HEK293 (cell line): ENCODE measurements at regions not wholly inside any gene's neighbourhood (a gene's known extent, or its start where the extent isn't known, plus 50 kb on each side); places are given as distances from the start of the nearest gene placed in this dataset.

Experiments
- CTCF ChIA-PET: fragments of 350-600 bp; formaldehyde crosslinking; extraction: SDS; loops from one replicate; lab custom pipeline; 2021; ENCODE audit warnings: antibody characterized with exemption; lab: Yijun Ruan, JAX
- POLR2A ChIA-PET: fragments of 300-600 bp; formaldehyde crosslinking; extraction: SDS; loops from one replicate; lab custom pipeline; 2020; ENCODE audit warnings: antibody characterized with exemption, inconsistent platforms; lab: Yijun Ruan, JAX
- H3K27ac ChIP-seq: fragments of 200-500 bp; sonication (Bioruptor generic); 2 replicates; pipeline ENCODE4 v1.5.1; 2014; ENCODE audit warnings: low read depth, low read length, control low read depth, inconsistent platforms; ENCODE audit errors: extremely low read depth
- H3K36me3 ChIP-seq, 2 experiments: fragments of 200-500 bp in 1 of 2; sonication (Bioruptor generic) in 1 of 2; 1 replicate in 1 of 2; 2 replicates in 1 of 2; pipeline ENCODE4 v1.5.1; 2014 to 2017; ENCODE audit warnings: inconsistent platforms in 2 of 2, low read length in 2 of 2; ENCODE audit not compliant: control insufficient read depth in 2 of 2, insufficient read depth in 1 of 2
- H3K4me1 ChIP-seq: fragments of 200-500 bp; sonication (Bioruptor generic); 2 replicates; pipeline ENCODE4 v1.5.1; 2014; ENCODE audit warnings: mild to moderate bottlenecking, low read length, inconsistent platforms; ENCODE audit not compliant: control insufficient read depth, insufficient read depth
- H3K4me3 ChIP-seq: 2 replicates; pipeline ENCODE4 v1.5.1; 2011; ENCODE audit warnings: low read depth, mild to moderate bottlenecking, control low read depth, low read length, moderate library complexity
- H3K9me3 ChIP-seq: fragments of 200-500 bp; sonication (Bioruptor generic); 2 replicates; pipeline ENCODE4 v1.5.1; 2014; ENCODE audit warnings: low read depth, low read length, inconsistent platforms; ENCODE audit not compliant: control insufficient read depth, insufficient read depth
- BCL11B ChIP-seq: fragments of 450-650 bp; formaldehyde crosslinking; IDR thresholded peaks from 2 replicates; pipeline ENCODE4 v1.5.1; 2016; ENCODE audit warnings: low read depth, missing biosample characterization, missing genetic modification characterization
- GLI2 ChIP-seq: fragments of 450-650 bp; formaldehyde crosslinking; IDR thresholded peaks from 2 replicates; pipeline ENCODE4; 2017; ENCODE audit warnings: missing biosample characterization, missing genetic modification characterization, low read depth, borderline replicate concordance
- SCRT1 ChIP-seq: fragments of 450-650 bp; formaldehyde crosslinking; IDR thresholded peaks from 2 replicates; pipeline ENCODE4 v1.5.1; 2016; ENCODE audit warnings: missing biosample characterization, missing genetic modification characterization, borderline replicate concordance
- SP7 ChIP-seq: fragments of 450-650 bp; formaldehyde crosslinking; IDR thresholded peaks from 2 replicates; pipeline ENCODE4 v1.5.1; 2016; ENCODE audit warnings: missing biosample characterization, missing genetic modification characterization
- WT1 ChIP-seq: fragments of 450-650 bp; formaldehyde crosslinking; IDR thresholded peaks from 2 replicates; pipeline ENCODE4 v1.5.1; 2016; ENCODE audit warnings: missing biosample characterization, missing genetic modification characterization
- YY2 ChIP-seq: fragments of 450-650 bp; formaldehyde crosslinking; IDR thresholded peaks from 2 replicates; pipeline ENCODE4 v1.5.1; 2016; ENCODE audit warnings: missing biosample characterization, missing genetic modification characterization
- ZEB2 ChIP-seq: fragments of 450-650 bp; formaldehyde crosslinking; IDR thresholded peaks from 2 replicates; pipeline ENCODE4 v1.5.1; 2016; ENCODE audit warnings: missing biosample characterization, missing genetic modification characterization
- ZFHX2 ChIP-seq: fragments of 450-650 bp; formaldehyde crosslinking; conservative IDR thresholded peaks from 2 replicates; pipeline ENCODE4 v1.5.1; 2016; ENCODE audit warnings: missing biosample characterization, missing genetic modification characterization
- ZFP3 ChIP-seq: fragments of 450-650 bp; formaldehyde crosslinking; IDR thresholded peaks from 2 replicates; pipeline ENCODE4 v1.5.1; 2016; ENCODE audit warnings: low read depth, missing biosample characterization, missing genetic modification characterization
- ZNF121 ChIP-seq: fragments of 450-650 bp; formaldehyde crosslinking; IDR thresholded peaks from 2 replicates; pipeline ENCODE4 v1.5.1; 2016; ENCODE audit warnings: missing biosample characterization, missing genetic modification characterization
- ZNF146 ChIP-seq: fragments of 450-650 bp; formaldehyde crosslinking; IDR thresholded peaks from 2 replicates; pipeline ENCODE4 v1.5.1; 2016; ENCODE audit warnings: missing biosample characterization, missing genetic modification characterization
- ZNF155 ChIP-seq: fragments of 450-650 bp; formaldehyde crosslinking; IDR thresholded peaks from 2 replicates; pipeline ENCODE4 v1.5.1; 2016; ENCODE audit warnings: missing biosample characterization, missing genetic modification characterization
- ZNF16 ChIP-seq: fragments of 450-650 bp; formaldehyde crosslinking; IDR thresholded peaks from 2 replicates; pipeline ENCODE4 v1.5.1; 2016; ENCODE audit warnings: low read depth, missing biosample characterization, missing genetic modification characterization
- ZNF174 ChIP-seq: fragments of 450-650 bp; formaldehyde crosslinking; IDR thresholded peaks from 2 replicates; pipeline ENCODE4 v1.5.0; 2017; ENCODE audit warnings: missing biosample characterization, mild to moderate bottlenecking, missing genetic modification characterization
- ZNF175 ChIP-seq: fragments of 450-650 bp; formaldehyde crosslinking; IDR thresholded peaks from 2 replicates; pipeline ENCODE4 v1.5.1; 2016; ENCODE audit warnings: missing biosample characterization, missing genetic modification characterization
- ZNF184 ChIP-seq: fragments of 450-650 bp; IDR thresholded peaks from 2 replicates; pipeline ENCODE4 v1.5.1; 2018; ENCODE audit warnings: missing biosample characterization, mild to moderate bottlenecking, missing genetic modification characterization
- ZNF2 ChIP-seq: fragments of 450-650 bp; formaldehyde crosslinking; IDR thresholded peaks from 2 replicates; pipeline ENCODE4 v1.5.1; 2016; ENCODE audit warnings: missing biosample characterization, missing genetic modification characterization
- ZNF211 ChIP-seq: fragments of 450-650 bp; formaldehyde crosslinking; IDR thresholded peaks from 2 replicates; pipeline ENCODE4 v1.5.1; 2016; ENCODE audit warnings: low read depth, missing biosample characterization, missing genetic modification characterization
- ZNF23 ChIP-seq: fragments of 450-650 bp; formaldehyde crosslinking; IDR thresholded peaks from 2 replicates; pipeline ENCODE4 v1.5.1; 2016; ENCODE audit warnings: missing biosample characterization, missing genetic modification characterization, borderline replicate concordance
- ZNF292 ChIP-seq: fragments of 450-650 bp; formaldehyde crosslinking; IDR thresholded peaks from 2 replicates; pipeline ENCODE4 v1.5.1; 2016; ENCODE audit warnings: low read depth, missing biosample characterization, missing genetic modification characterization, borderline replicate concordance
- ZNF324 ChIP-seq: fragments of 450-650 bp; formaldehyde crosslinking; IDR thresholded peaks from 2 replicates; pipeline ENCODE4 v1.5.1; 2016; ENCODE audit warnings: missing biosample characterization, missing genetic modification characterization
- ZNF341 ChIP-seq: fragments of 450-650 bp; formaldehyde crosslinking; IDR thresholded peaks from 2 replicates; pipeline ENCODE4; 2016; ENCODE audit warnings: low read depth, missing biosample characterization, missing genetic modification characterization
- ZNF350 ChIP-seq: fragments of 450-650 bp; formaldehyde crosslinking; IDR thresholded peaks from 2 replicates; pipeline ENCODE4 v1.5.0; 2017; ENCODE audit warnings: missing biosample characterization, mild to moderate bottlenecking, missing genetic modification characterization
- ZNF416 ChIP-seq: fragments of 450-650 bp; formaldehyde crosslinking; IDR thresholded peaks from 2 replicates; pipeline ENCODE4 v1.5.1; 2016; ENCODE audit warnings: missing biosample characterization, missing genetic modification characterization
- ZNF473 ChIP-seq: fragments of 450-650 bp; formaldehyde crosslinking; IDR thresholded peaks from 2 replicates; pipeline ENCODE4 v1.5.1; 2017; ENCODE audit warnings: missing biosample characterization, missing genetic modification characterization
- ZNF48 ChIP-seq: fragments of 450-650 bp; formaldehyde crosslinking; IDR thresholded peaks from 2 replicates; pipeline ENCODE4 v1.5.1; 2016; ENCODE audit warnings: missing biosample characterization, missing genetic modification characterization
- ZNF501 ChIP-seq: fragments of 450-650 bp; formaldehyde crosslinking; IDR thresholded peaks from 2 replicates; pipeline ENCODE4 v1.5.1; 2016; ENCODE audit warnings: missing biosample characterization, missing genetic modification characterization
- ZNF510 ChIP-seq: fragments of 450-650 bp; formaldehyde crosslinking; IDR thresholded peaks from 2 replicates; pipeline ENCODE4 v1.5.1; 2018; ENCODE audit warnings: mild to moderate bottlenecking, missing genetic modification characterization, missing biosample characterization; ENCODE audit not compliant: insufficient replicate concordance
- ZNF549 ChIP-seq: fragments of 450-650 bp; IDR thresholded peaks from 2 replicates; pipeline ENCODE4 v1.5.1; 2018; ENCODE audit warnings: missing biosample characterization, missing genetic modification characterization, mild to moderate bottlenecking, inconsistent platforms, moderate library complexity
- ZNF629 ChIP-seq: fragments of 450-650 bp; formaldehyde crosslinking; IDR thresholded peaks from 2 replicates; pipeline ENCODE4 v1.5.1; 2017; ENCODE audit warnings: missing biosample characterization, missing genetic modification characterization
- ZNF658 ChIP-seq: fragments of 450-650 bp; formaldehyde crosslinking; IDR thresholded peaks from 2 replicates; pipeline ENCODE4; 2016; ENCODE audit warnings: missing biosample characterization, missing genetic modification characterization
- ZNF707 ChIP-seq: fragments of 450-650 bp; formaldehyde crosslinking; IDR thresholded peaks from 2 replicates; pipeline ENCODE4 v1.5.1; 2016; ENCODE audit warnings: missing biosample characterization, missing genetic modification characterization
- ZNF768 ChIP-seq: fragments of 450-650 bp; formaldehyde crosslinking; IDR thresholded peaks from 2 replicates; pipeline ENCODE4 v1.5.1; 2018; ENCODE audit warnings: missing biosample characterization, mild to moderate bottlenecking, missing genetic modification characterization
- TF ChIP-seq, protein P1 (sequence below): fragments of 450-650 bp; formaldehyde crosslinking; IDR thresholded peaks from 2 replicates; pipeline ENCODE4 v1.5.1; 2016; ENCODE audit warnings: missing biosample characterization, missing genetic modification characterization
- TF ChIP-seq, protein P2 (sequence below): fragments of 450-650 bp; formaldehyde crosslinking; IDR thresholded peaks from 2 replicates; pipeline ENCODE4 v1.5.1; 2017; ENCODE audit warnings: missing biosample characterization, missing genetic modification characterization
- TF ChIP-seq, protein P3 (sequence below): fragments of 450-650 bp; formaldehyde crosslinking; IDR thresholded peaks from 2 replicates; pipeline ENCODE4 v1.5.1; 2016; ENCODE audit warnings: missing biosample characterization, missing genetic modification characterization, borderline replicate concordance

DNA sequence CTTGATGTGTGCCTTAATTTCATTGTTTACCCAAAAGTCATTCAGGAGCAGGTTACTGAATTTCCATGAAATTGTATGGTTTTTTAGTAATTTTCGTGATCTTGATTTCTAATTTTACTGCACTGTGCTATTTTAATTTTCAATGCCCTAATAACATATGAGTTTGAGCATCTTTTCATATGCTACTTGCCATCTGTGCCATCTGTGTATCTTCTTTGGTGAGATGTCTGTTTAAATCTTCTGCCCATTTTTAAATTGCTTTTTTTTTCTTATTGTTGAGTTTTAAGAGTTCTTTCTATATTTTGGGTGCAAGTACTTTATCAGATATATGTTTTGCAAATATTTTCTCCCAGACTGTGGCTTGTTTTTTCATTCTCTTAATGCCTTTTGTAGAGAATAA, 165.9 kb downstream of the ST6GAL2 start:
- POLR2A ChIA-PET: no interaction called here
- TF ChIP-seq ZNF549 (tag by site-specific recombination): no peak
- no peak for TF ChIP-seq ZNF23 (tag by site-specific recombination)
- no peak for TF ChIP-seq ZNF416
- no peak for TF ChIP-seq WT1 (tag by site-specific recombination)
- CTCF ChIA-PET: no interaction called here

DNA sequence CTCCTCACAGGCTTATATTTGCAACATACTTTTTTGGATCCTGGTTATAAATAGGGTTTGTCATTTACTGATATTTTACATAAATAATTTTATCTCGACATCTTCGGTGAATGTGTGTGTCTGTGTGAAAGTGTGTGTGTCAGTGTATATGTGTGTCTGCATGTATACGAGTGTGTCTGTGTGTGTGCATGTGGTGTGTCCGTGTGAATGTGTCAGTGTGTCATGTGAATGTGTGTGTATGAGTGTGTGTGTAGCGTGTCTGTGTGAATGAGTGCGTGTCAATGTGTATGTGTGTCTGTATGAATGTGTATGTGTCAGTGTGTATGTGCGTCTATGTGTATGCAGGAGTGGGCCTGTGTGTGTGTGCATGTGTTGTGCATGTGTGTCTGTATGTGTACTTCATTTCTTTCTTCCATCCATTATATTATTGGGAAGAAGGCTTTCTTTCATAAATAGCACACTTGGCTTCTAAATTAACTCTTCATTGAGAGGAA, 161.6 kb downstream of the ST6GAL2 start:
- H3K9me3 ChIP-seq: no peaks in the 10 kb centered on the region

More for the DNA sequence above, 165.9 kb downstream of the ST6GAL2 start:
- no peak overlapping the region for H3K27ac ChIP-seq
- no peaks in the 10 kb centered on the region for H3K36me3 ChIP-seq
- no peaks in the 10 kb centered on the region for H3K4me1 ChIP-seq
- no peak overlapping the region for H3K4me3 ChIP-seq
- no peaks in the 10 kb centered on the region for H3K9me3 ChIP-seq

DNA sequence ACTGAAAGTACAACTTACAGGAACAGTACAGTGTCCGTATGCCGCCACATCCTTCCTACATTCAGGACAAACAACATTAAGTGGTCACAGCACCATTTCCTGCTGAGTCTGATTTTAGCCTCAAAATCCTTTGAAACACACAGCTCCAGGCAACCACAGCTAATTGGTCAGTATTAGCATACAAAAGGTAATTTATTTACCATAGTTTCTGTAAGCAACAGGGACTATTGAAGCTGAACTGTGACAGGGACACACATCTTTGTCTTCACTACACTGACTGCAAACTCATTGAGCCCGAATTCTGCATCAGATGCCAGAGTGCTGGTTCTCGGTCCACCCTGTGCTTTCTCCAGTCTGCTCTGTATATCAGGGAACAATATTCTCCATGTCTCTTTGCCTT, 151.8 kb downstream of the ST6GAL2 start:
- ChIA-PET POLR2A (no interaction called here), CTCF (no interaction called here)
- H3K9me3 ChIP-seq: no peaks in the 10 kb centered on the region
- no peaks in the 10 kb centered on the region for H3K36me3 ChIP-seq
- H3K27ac ChIP-seq: no peak overlapping the region
- no peaks in the 10 kb centered on the region for H3K4me1 ChIP-seq
- no peak overlapping the region for H3K4me3 ChIP-seq
- TF ChIP-seq, protein P1, sequence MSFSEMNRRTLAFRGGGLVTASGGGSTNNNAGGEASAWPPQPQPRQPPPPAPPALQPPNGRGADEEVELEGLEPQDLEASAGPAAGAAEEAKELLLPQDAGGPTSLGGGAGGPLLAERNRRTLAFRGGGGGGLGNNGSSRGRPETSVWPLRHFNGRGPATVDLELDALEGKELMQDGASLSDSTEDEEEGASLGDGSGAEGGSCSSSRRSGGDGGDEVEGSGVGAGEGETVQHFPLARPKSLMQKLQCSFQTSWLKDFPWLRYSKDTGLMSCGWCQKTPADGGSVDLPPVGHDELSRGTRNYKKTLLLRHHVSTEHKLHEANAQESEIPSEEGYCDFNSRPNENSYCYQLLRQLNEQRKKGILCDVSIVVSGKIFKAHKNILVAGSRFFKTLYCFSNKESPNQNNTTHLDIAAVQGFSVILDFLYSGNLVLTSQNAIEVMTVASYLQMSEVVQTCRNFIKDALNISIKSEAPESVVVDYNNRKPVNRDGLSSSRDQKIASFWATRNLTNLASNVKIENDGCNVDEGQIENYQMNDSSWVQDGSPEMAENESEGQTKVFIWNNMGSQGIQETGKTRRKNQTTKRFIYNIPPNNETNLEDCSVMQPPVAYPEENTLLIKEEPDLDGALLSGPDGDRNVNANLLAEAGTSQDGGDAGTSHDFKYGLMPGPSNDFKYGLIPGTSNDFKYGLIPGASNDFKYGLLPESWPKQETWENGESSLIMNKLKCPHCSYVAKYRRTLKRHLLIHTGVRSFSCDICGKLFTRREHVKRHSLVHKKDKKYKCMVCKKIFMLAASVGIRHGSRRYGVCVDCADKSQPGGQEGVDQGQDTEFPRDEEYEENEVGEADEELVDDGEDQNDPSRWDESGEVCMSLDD: no peak
- TF ChIP-seq ZNF768: no peak
- no peak for TF ChIP-seq ZNF341 (tag by site-specific recombination)
- no peak for TF ChIP-seq ZNF121 (tag by site-specific recombination)
- no peak for TF ChIP-seq ZFHX2 (tag by site-specific recombination)
- no peak for TF ChIP-seq ZNF707 (tag by site-specific recombination)
- no peak for TF ChIP-seq SCRT1 (tag by site-specific recombination)
- no peak for TF ChIP-seq ZNF184 (tag by site-specific recombination)
- TF ChIP-seq ZNF48 (tag by site-specific recombination): no peak
- no peak for TF ChIP-seq ZNF629
- TF ChIP-seq SP7 (tag by site-specific recombination): no peak
- TF ChIP-seq ZNF146 (tag by site-specific recombination): no peak
- TF ChIP-seq, protein P2, sequence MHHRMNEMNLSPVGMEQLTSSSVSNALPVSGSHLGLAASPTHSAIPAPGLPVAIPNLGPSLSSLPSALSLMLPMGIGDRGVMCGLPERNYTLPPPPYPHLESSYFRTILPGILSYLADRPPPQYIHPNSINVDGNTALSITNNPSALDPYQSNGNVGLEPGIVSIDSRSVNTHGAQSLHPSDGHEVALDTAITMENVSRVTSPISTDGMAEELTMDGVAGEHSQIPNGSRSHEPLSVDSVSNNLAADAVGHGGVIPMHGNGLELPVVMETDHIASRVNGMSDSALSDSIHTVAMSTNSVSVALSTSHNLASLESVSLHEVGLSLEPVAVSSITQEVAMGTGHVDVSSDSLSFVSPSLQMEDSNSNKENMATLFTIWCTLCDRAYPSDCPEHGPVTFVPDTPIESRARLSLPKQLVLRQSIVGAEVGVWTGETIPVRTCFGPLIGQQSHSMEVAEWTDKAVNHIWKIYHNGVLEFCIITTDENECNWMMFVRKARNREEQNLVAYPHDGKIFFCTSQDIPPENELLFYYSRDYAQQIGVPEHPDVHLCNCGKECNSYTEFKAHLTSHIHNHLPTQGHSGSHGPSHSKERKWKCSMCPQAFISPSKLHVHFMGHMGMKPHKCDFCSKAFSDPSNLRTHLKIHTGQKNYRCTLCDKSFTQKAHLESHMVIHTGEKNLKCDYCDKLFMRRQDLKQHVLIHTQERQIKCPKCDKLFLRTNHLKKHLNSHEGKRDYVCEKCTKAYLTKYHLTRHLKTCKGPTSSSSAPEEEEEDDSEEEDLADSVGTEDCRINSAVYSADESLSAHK (tag by site-specific recombination): no peak
- no peak for TF ChIP-seq ZNF155 (tag by site-specific recombination)
- no peak for TF ChIP-seq ZNF350 (tag by site-specific recombination)

More for the DNA sequence above, 161.6 kb downstream of the ST6GAL2 start:
- TF ChIP-seq, protein P3, sequence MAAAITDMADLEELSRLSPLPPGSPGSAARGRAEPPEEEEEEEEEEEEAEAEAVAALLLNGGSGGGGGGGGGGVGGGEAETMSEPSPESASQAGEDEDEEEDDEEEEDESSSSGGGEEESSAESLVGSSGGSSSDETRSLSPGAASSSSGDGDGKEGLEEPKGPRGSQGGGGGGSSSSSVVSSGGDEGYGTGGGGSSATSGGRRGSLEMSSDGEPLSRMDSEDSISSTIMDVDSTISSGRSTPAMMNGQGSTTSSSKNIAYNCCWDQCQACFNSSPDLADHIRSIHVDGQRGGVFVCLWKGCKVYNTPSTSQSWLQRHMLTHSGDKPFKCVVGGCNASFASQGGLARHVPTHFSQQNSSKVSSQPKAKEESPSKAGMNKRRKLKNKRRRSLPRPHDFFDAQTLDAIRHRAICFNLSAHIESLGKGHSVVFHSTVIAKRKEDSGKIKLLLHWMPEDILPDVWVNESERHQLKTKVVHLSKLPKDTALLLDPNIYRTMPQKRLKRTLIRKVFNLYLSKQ (tag by site-specific recombination): no peak
- TF ChIP-seq ZNF510 (tag by site-specific recombination) (no peak), GLI2 (tag by site-specific recombination) (no peak), ZEB2 (tag by site-specific recombination) (no peak), ZNF658 (no peak), YY2 (tag by site-specific recombination) (no peak), SP7 (tag by site-specific recombination) (no peak), ZNF501 (no peak), ZNF174 (tag by site-specific recombination) (no peak), ZNF292 (tag by site-specific recombination) (no peak), ZNF184 (tag by site-specific recombination) (no peak), ZNF175 (tag by site-specific recombination) (no peak), ZNF350 (tag by site-specific recombination) (no peak), ZNF211 (tag by site-specific recombination) (no peak), ZNF2 (tag by site-specific recombination) (no peak), BCL11B (tag by site-specific recombination) (no peak), ZNF324 (no peak), ZFP3 (tag by site-specific recombination) (no peak), ZNF16 (tag by site-specific recombination) (no peak), ZNF473 (no peak)
- Histone ChIP-seq H3K4me1 (no peaks in the 10 kb centered on the region), H3K4me3 (no peak overlapping the region), H3K27ac (no peak overlapping the region), H3K36me3 (no peaks in the 10 kb centered on the region)
- ChIA-PET CTCF (no interaction called here), POLR2A (no interaction called here)
